Uterus (tissue), 3 donors: ENCODE measurements at regions not wholly inside any gene's neighbourhood (a gene's known extent, or its start where the extent isn't known, plus 50 kb on each side); places are given as distances from the start of the nearest gene placed in this dataset.

Source experiments
- DNase-seq, 2 donors: peaks; one replicate each; pipeline ENCODE4 v3.0.0-alpha.2; 2019 to 2020
- H3K27ac ChIP-seq, 2 donors: fragments of 200-600 bp; sonication (generic); 1 replicate in 1 of 2; 2 replicates in 1 of 2; pipeline ENCODE4 v1.5.1; 2016 to 2018
- H3K27me3 ChIP-seq, 2 donors: fragments of 200-600 bp; sonication (generic); one replicate each; pipeline ENCODE4 v1.5.1; 2018 to 2019; ENCODE audit warnings: control low read depth in 1 of 2
- H3K36me3 ChIP-seq, 2 donors: fragments of 200-600 bp; sonication (generic); one replicate each; pipeline ENCODE4 v1.5.1; 2019; ENCODE audit warnings: control low read depth in 1 of 2
- H3K4me1 ChIP-seq, 2 donors: fragments of 200-600 bp; sonication (generic); one replicate each; pipeline ENCODE4 v1.5.1; 2018 to 2019; ENCODE audit warnings: control low read depth in 1 of 2
- H3K4me3 ChIP-seq, 2 donors: fragments of 200-600 bp; sonication (generic); 1 replicate in 1 of 2; 2 replicates in 1 of 2; pipeline ENCODE4 v1.5.1; 2018 to 2019; ENCODE audit warnings: mild to moderate bottlenecking in 1 of 2
- H3K9me3 ChIP-seq, 2 donors: fragments of 200-600 bp; sonication (generic); one replicate each; pipeline ENCODE4 v1.5.1; 2019; ENCODE audit warnings: control low read depth in 1 of 2
- POLR2A ChIP-seq, 2 donors: fragments of 450-650 bp; IDR thresholded peaks; one replicate each; pipeline ENCODE4 v1.6.1; 2016; ENCODE audit warnings: antibody characterized with exemption in 2 of 2, mild to moderate bottlenecking in 1 of 2, moderate library complexity in 1 of 2
- intact Hi-C: fragments of 100-400 bp; cut with DNase I; formaldehyde crosslinking; loops from one replicate; pipeline ENCODE4 v1.15.1; 2023; ENCODE audit warnings: low total_unique reads
- TF ChIP-seq, protein P1 (sequence below), 4 experiments: fragments of 200-600 bp in 2 of 4; fragments of 450-650 bp in 2 of 4; sonication (generic) in 2 of 4; IDR thresholded peaks; one replicate each; pipeline ENCODE4 v1.5.1; 2016 to 2019; ENCODE audit warnings: antibody characterized with exemption in 4 of 4, mild to moderate bottlenecking in 2 of 4, moderate library complexity in 1 of 4
- donor health status: DM: yes; HTN: yes; CAD: no.

DNA sequence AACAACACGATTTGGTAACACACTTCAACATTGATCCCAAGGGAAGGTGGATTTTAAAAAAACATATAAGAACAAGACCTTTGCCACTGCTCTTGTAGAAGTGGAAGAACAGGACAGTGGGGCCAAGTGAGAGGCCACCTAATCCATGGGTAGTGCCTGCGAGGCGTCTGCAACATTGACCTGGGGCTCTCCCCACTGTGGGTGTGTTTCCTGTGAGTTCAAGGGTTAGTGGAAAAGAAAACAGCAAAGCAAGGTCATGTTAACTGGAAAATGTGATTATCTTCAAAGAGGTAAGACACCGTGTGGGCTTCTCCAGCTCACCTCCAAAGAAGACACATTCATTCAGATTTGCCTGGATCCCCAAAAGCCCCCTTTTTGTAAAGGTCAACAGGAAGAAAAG lies 327.0 kb downstream of the UQCRFS1 start:
- H3K27ac ChIP-seq: no peak overlapping the region
- no peaks in the 10 kb centered on the region for H3K27me3 ChIP-seq
- DNase-seq: no peak
- no peak for TF ChIP-seq POLR2A (IDR thresholded peaks at IDR 0.05)
- TF ChIP-seq, protein P1, sequence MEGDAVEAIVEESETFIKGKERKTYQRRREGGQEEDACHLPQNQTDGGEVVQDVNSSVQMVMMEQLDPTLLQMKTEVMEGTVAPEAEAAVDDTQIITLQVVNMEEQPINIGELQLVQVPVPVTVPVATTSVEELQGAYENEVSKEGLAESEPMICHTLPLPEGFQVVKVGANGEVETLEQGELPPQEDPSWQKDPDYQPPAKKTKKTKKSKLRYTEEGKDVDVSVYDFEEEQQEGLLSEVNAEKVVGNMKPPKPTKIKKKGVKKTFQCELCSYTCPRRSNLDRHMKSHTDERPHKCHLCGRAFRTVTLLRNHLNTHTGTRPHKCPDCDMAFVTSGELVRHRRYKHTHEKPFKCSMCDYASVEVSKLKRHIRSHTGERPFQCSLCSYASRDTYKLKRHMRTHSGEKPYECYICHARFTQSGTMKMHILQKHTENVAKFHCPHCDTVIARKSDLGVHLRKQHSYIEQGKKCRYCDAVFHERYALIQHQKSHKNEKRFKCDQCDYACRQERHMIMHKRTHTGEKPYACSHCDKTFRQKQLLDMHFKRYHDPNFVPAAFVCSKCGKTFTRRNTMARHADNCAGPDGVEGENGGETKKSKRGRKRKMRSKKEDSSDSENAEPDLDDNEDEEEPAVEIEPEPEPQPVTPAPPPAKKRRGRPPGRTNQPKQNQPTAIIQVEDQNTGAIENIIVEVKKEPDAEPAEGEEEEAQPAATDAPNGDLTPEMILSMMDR (IDR thresholded peaks at IDR 0.05): no peak
- H3K36me3 ChIP-seq: no peaks in the 10 kb centered on the region
- H3K4me3 ChIP-seq: no peak overlapping the region
- H3K9me3 ChIP-seq: no peaks in the 10 kb centered on the region
- intact Hi-C loops: no loop called here
- H3K4me1 ChIP-seq: no peaks in the 10 kb centered on the region

DNA sequence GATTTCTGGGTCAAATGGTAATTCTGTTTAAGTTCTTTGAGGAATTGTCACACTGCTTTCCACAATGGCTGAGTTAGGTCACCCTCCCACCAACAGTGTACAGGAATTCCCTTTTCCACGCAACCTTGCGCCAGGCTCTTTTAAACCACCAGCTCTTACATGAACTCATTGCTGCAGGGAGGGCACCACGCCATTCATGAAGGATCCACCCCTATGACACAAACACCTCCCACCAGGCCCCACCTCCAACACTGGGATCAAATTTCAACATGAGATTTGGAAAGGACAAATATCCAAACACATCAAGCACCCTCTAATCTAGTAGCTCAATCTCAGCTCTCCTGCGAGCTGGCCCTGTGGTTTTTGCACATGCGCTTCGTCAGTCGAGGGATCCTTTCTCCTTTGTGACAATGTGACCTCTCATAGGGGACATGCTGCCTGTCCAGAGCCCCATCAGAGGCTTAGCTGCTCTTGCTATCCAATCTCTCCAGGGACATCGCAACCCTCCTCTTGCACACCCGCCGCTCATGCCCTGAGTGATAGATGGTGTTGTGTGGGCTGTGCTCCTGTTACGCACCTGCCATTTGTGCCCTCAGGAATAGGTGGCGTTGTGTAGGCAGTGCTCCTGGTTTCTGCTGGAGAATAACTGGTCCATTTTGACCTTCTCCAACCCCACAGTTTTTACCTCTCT lies 328.0 kb downstream of the UQCRFS1 start:
- H3K36me3 ChIP-seq: no peaks in the 10 kb centered on the region
- H3K4me1 ChIP-seq: no peaks in the 10 kb centered on the region
- intact Hi-C loops: no loop called here
- H3K4me3 ChIP-seq: no peak overlapping the region
- no peak overlapping the region for H3K27ac ChIP-seq
- H3K27me3 ChIP-seq: no peaks in the 10 kb centered on the region
- DNase-seq: no peak
- TF ChIP-seq, protein P1 (IDR thresholded peaks at IDR 0.05): no peak
- TF ChIP-seq POLR2A (IDR thresholded peaks at IDR 0.05): no peak
- no peaks in the 10 kb centered on the region for H3K9me3 ChIP-seq

DNA sequence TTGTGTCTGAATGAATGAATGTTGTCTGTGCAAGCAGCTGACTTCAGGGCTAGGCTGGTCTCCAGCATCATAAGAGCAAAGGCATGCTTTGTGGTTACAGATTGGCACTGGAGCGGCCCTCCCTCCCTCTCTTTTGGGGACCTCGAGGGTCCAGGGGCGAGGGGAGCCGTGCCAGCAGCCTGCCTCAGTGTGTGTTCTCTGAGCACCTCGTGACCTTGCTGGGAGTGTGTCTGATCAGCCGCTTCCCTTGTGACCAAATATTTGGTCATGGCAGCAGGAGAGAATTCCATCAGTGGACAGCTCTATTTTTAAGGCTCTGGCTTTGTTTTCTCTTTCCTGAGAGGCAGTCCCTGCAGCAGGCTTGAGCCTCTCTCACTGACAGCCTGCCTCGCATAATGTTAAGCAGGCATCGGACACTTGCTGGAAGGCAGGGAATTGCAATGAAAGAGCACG lies 329.7 kb downstream of the UQCRFS1 start:
- no peak overlapping the region for H3K4me3 ChIP-seq
- no peaks in the 10 kb centered on the region for H3K9me3 ChIP-seq
- intact Hi-C loops: no loop called here
- no peaks in the 10 kb centered on the region for H3K4me1 ChIP-seq
- H3K36me3 ChIP-seq: no peaks in the 10 kb centered on the region
- TF ChIP-seq, protein P1 (IDR thresholded peaks at IDR 0.05): no peak
- TF ChIP-seq POLR2A (IDR thresholded peaks at IDR 0.05): no peak
- peak overlapping the region in 1 of 2 donors; percentile 41 for H3K27ac ChIP-seq
- DNase-seq: no peak
- no peaks in the 10 kb centered on the region for H3K27me3 ChIP-seq

DNA sequence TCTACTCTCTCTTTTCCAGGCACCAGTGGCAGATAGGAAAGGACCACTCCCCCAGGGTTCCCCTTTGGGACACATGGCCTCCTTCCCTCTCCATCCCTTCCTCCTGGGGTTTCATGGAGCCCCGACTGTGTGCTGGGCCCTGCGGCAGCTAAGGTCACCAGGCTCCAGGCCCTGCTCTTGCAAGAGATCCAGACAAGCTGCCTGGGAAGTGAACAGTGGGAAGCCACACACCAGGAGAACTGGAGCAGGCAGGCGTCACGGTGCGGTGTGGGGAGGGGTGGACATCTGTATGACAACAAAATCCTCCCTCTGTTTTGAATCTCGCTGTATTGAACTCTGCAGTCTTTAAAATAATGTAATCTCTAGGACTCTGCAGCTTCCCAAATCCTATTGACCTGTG lies 330.1 kb downstream of the UQCRFS1 start:
- no peak overlapping the region for H3K4me3 ChIP-seq
- no peaks in the 10 kb centered on the region for H3K27me3 ChIP-seq
- no peak for TF ChIP-seq POLR2A (IDR thresholded peaks at IDR 0.05)
- TF ChIP-seq, protein P1 (IDR thresholded peaks at IDR 0.05): no peak
- DNase-seq: no peak
- H3K36me3 ChIP-seq: no peaks in the 10 kb centered on the region
- intact Hi-C loops: no loop called here
- no peaks in the 10 kb centered on the region for H3K4me1 ChIP-seq
- H3K27ac ChIP-seq: peak overlapping the region in 1 of 2 donors; percentile 41
- no peaks in the 10 kb centered on the region for H3K9me3 ChIP-seq

DNA sequence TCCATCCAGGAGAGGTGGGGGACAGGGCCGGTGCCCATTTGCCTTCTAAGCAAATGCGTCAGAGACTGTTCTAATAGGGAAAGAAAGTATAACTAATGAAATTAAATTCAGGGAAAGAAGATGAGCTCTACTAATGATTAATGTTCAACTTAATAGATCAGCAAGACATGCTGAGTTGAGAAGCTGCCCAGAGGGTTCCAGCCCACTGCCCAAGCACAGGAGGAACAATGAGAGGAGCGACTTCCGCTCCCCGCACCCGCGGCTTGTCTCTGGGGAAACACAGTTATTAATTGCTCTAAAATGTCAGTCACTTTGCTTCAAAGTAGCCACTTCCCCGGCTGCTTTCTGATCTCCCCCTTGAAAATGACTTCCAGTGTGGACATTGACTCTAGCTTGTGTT lies 331.3 kb downstream of the UQCRFS1 start:
- no peak for TF ChIP-seq POLR2A (IDR thresholded peaks at IDR 0.05)
- TF ChIP-seq, protein P1 (IDR thresholded peaks at IDR 0.05): no peak
- H3K4me1 ChIP-seq: no peaks in the 10 kb centered on the region
- DNase-seq: no peak
- no peak overlapping the region for H3K4me3 ChIP-seq
- no peak overlapping the region for H3K27ac ChIP-seq
- H3K9me3 ChIP-seq: no peaks in the 10 kb centered on the region
- H3K36me3 ChIP-seq: no peaks in the 10 kb centered on the region
- no peaks in the 10 kb centered on the region for H3K27me3 ChIP-seq
- intact Hi-C loops: no loop called here
